Esophagus muscularis mucosa (tissue), 4 donors: ENCODE measurements at regions not wholly inside any gene's neighbourhood (a gene's known extent, or its start where the extent isn't known, plus 50 kb on each side); places are given as distances from the start of the nearest gene placed in this dataset.
A peak's percentile ranks its signal among the peaks of the same experiment; 100 is the strongest.

ENCODE experiments used
- DNase-seq: peaks from one replicate; pipeline ENCODE4 v3.0.0-alpha.2; 2017; ENCODE audit errors: extremely low spot score
- H3K27ac ChIP-seq, 4 donors: fragments of 200-600 bp; sonication (generic); replicated peaks in 1 of 4; 1 replicate in 3 of 4; 2 replicates in 1 of 4; pipeline ENCODE4 v1.5.1; 2016 to 2019; ENCODE audit warnings: mild to moderate bottlenecking in 1 of 4
- H3K27me3 ChIP-seq, 4 donors: fragments of 200-600 bp; sonication (generic); one replicate each; pipeline versions ENCODE4 v1.5.1 to v1.6.0; 2016 to 2019
- H3K36me3 ChIP-seq, 4 donors: fragments of 200-600 bp; sonication (generic); one replicate each; pipeline ENCODE4 v1.5.1; 2016 to 2019
- H3K4me1 ChIP-seq, 4 donors: fragments of 200-600 bp; sonication (generic); one replicate each; pipeline ENCODE4 v1.5.1; 2016 to 2019
- H3K4me3 ChIP-seq, 4 donors: fragments of 200-600 bp; sonication (generic); 1 replicate in 2 of 4; 2 replicates in 2 of 4; pipeline ENCODE4 v1.5.1; 2016 to 2019; ENCODE audit warnings: mild to moderate bottlenecking in 4 of 4, moderate library complexity in 1 of 4
- H3K9me3 ChIP-seq, 4 donors: fragments of 200-600 bp; sonication (generic); 1 replicate in 3 of 4; 2 replicates in 1 of 4; pipeline ENCODE4 v1.5.1; 2016 to 2019
- CTCF ChIP-seq, 3 experiments: fragments of 200-600 bp in 2 of 3; fragments of 450-650 bp in 1 of 3; sonication (generic) in 2 of 3; IDR thresholded peaks; one replicate each; pipeline ENCODE4 v1.5.1; 2017 to 2019; ENCODE audit warnings: antibody characterized with exemption in 3 of 3, mild to moderate bottlenecking in 2 of 3, moderate library complexity in 1 of 3
- EP300 ChIP-seq: sonication (generic); formaldehyde crosslinking; IDR thresholded peaks from one replicate; pipeline ENCODE4 v1.6.1; 2017; ENCODE audit warnings: antibody characterized with exemption
- POLR2A ChIP-seq: fragments of 450-650 bp; IDR thresholded peaks from one replicate; pipeline ENCODE4 v1.6.1; 2017; ENCODE audit warnings: antibody characterized with exemption, moderate library complexity, mild to moderate bottlenecking, low read depth
- POLR2AphosphoS5 ChIP-seq, 2 donors: sonication (generic); formaldehyde crosslinking; IDR thresholded peaks; one replicate each; pipeline ENCODE4 v1.6.1; 2017; ENCODE audit warnings: antibody characterized with exemption in 2 of 2
- WGBS: methylation state at CpG from one replicate; pipeline ENCODE4 v1.1.5; 2018; 5-methylcytosine and 5-hydroxymethylcytosine counted together
- intact Hi-C: fragments of 100-400 bp; cut with DNase I; formaldehyde crosslinking; loops from one replicate; pipeline ENCODE4 v1.15.1; 2023

- Histone ChIP-seq H3K36me3 (peaks cover 0 to 3% (median 0%) of the 10 kb centered on the region in 4 donors), H3K27me3 (no peaks in the 10 kb centered on the region), H3K4me3 (no peak overlapping the region), H3K27ac (peak overlapping the region; percentile 66 to 83 (median 72)), H3K4me1 (peaks cover 6 to 93% (median 84%) of the 10 kb centered on the region in 4 donors), H3K9me3 (no peaks in the 10 kb centered on the region)
- TF ChIP-seq EP300: no peak
- TF ChIP-seq CTCF (IDR thresholded peaks at IDR 0.05): no peak
- no peak for TF ChIP-seq POLR2A
- no peak for TF ChIP-seq POLR2AphosphoS5 (IDR thresholded peaks at IDR 0.05)
- WGBS: 35% methylated on average over 1 of the region's 1 CpG
- intact Hi-C loops: no loop called here
- DNase-seq: no peak
Observed at GRCh38 chr13:99067159-99067985, 89.5 kb upstream of the DOCK9 start.

- Histone ChIP-seq H3K27ac (peak overlapping the region in 3 of 4 donors; percentile 31 to 83 (median 75)), H3K36me3 (peaks cover 0 to 8% (median 3%) of the 10 kb centered on the region in 4 donors), H3K27me3 (no peaks in the 10 kb centered on the region), H3K4me3 (no peak overlapping the region), H3K9me3 (peaks cover 0 to 13% (median 5%) of the 10 kb centered on the region in 4 donors), H3K4me1 (peaks cover 0 to 66% (median 57%) of the 10 kb centered on the region in 4 donors)
- no peak for DNase-seq
- TF ChIP-seq CTCF (IDR thresholded peaks at IDR 0.05) (no peak), POLR2AphosphoS5 (IDR thresholded peaks at IDR 0.05) (no peak), POLR2A (no peak), EP300 (no peak)
- intact Hi-C loops: no loop called here
- 76% methylated on average over 2 of the region's 2 CpGs for WGBS
Observed at GRCh38 chr13:99071211-99071610, 93.3 kb upstream of the DOCK9 start.

GRCh38 chr13:99071666-99072065 is 93.8 kb upstream of the DOCK9 start:
- no peak for DNase-seq
- peak overlapping the region in 3 of 4 donors; percentile 31 to 83 (median 75) for H3K27ac ChIP-seq
- WGBS: 72% methylated on average over 6 of the region's 6 CpGs
- no peaks in the 10 kb centered on the region for H3K27me3 ChIP-seq
- H3K4me1 ChIP-seq: peaks cover 0 to 66% (median 58%) of the 10 kb centered on the region in 4 donors
- peaks cover 0 to 8% (median 3%) of the 10 kb centered on the region in 4 donors for H3K36me3 ChIP-seq
- intact Hi-C loops: no loop called here
- TF ChIP-seq POLR2AphosphoS5 (IDR thresholded peaks at IDR 0.05) (no peak), CTCF (IDR thresholded peaks at IDR 0.05) (no peak), EP300 (no peak), POLR2A (no peak)
- H3K9me3 ChIP-seq: peaks cover 0 to 13% (median 5%) of the 10 kb centered on the region in 4 donors
- H3K4me3 ChIP-seq: no peak overlapping the region

GRCh38 chr13:99072356-99072755 is 94.5 kb upstream of the DOCK9 start:
- no peak for TF ChIP-seq CTCF (IDR thresholded peaks at IDR 0.05)
- TF ChIP-seq POLR2AphosphoS5 (IDR thresholded peaks at IDR 0.05): no peak
- no peak for TF ChIP-seq POLR2A
- TF ChIP-seq EP300: no peak
- no peak for DNase-seq
- peak overlapping the region in 2 of 4 donors; percentile 3 to 75 for H3K27ac ChIP-seq
- peaks cover 0 to 13% (median 5%) of the 10 kb centered on the region in 4 donors for H3K9me3 ChIP-seq
- peaks cover 0 to 8% (median 3%) of the 10 kb centered on the region in 4 donors for H3K36me3 ChIP-seq
- no peak overlapping the region for H3K4me3 ChIP-seq
- peaks cover 0 to 66% (median 57%) of the 10 kb centered on the region in 4 donors for H3K4me1 ChIP-seq
- WGBS: 100% methylated on average over 2 of the region's 2 CpGs
- intact Hi-C loops: no loop called here
- H3K27me3 ChIP-seq: no peaks in the 10 kb centered on the region
